ENCODE measurements at regions not wholly inside any gene's neighbourhood (a gene's known extent, or its start where the extent isn't known, plus 50 kb on each side); places are given as distances from the start of the nearest gene placed in this dataset.

DNA sequence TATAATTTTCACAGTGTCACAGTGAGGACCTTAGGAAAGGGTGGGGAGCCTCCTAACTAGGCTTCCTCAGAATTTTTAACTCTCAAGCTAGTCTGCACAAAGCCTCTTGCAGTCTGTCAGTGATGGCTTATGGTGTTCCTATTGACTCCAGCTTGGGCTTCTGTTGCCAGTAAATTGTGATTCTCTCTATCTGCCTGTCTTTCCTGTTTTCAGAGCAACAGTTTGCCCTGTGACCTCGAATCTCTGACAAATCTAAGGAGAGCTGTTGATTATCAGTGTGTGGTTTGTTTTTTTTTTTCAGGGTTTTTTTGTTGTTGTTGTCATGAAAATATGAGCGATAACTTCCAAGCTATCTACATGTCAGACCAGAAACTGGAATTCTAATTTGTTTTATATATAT lies 423.2 kb upstream of the B3GALT2 start:
- TF ChIP-seq, protein P1, sequence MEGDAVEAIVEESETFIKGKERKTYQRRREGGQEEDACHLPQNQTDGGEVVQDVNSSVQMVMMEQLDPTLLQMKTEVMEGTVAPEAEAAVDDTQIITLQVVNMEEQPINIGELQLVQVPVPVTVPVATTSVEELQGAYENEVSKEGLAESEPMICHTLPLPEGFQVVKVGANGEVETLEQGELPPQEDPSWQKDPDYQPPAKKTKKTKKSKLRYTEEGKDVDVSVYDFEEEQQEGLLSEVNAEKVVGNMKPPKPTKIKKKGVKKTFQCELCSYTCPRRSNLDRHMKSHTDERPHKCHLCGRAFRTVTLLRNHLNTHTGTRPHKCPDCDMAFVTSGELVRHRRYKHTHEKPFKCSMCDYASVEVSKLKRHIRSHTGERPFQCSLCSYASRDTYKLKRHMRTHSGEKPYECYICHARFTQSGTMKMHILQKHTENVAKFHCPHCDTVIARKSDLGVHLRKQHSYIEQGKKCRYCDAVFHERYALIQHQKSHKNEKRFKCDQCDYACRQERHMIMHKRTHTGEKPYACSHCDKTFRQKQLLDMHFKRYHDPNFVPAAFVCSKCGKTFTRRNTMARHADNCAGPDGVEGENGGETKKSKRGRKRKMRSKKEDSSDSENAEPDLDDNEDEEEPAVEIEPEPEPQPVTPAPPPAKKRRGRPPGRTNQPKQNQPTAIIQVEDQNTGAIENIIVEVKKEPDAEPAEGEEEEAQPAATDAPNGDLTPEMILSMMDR (IDR thresholded peaks at IDR 0.05; ENCODE audit: low read depth, low read length) = no peak
- no peak for DNase-seq (ENCODE audit: extremely low read depth, low read depth)

DNA sequence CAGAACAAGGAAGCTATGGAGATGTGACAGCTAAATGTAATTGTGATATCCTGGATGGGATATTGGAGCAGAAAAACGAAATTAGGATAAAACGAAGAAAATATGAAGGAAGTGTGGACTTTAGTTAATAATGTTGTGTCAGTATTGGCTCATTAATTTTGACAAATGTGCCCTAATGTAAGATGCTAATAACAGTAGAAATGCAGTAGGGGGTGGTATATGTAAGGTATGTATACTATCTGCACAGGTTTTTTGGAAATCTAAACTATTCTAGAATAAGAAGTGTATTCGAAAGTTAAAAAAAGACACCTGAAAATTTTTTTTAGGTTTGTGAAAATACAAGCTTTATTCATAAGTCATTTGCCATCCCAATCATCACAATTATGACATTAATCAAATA lies 421.4 kb upstream of the B3GALT2 start:
- TF ChIP-seq, protein P1 (IDR thresholded peaks at IDR 0.05; ENCODE audit: low read depth, low read length) = no peak
- no peak for DNase-seq (ENCODE audit: extremely low read depth, low read depth)

DNA sequence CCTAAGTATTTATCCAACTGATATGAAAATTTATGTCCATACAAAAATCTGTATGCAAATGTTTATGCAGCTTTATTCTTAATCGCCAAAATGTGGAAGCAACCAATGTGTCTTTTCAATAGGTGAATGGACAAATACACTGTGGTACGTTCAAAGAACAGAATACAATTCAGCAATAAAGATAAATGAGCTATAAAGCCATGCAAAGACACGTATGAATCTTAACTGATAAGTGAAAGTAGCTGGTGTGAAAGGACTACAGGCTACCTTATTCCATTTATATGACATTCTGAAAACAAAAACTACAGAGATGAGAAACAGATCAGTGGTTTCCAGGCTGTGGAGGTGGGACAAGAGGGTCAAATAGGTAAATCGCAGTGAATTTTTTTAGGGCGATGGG lies 419.6 kb upstream of the B3GALT2 start:
- TF ChIP-seq, protein P1 (IDR thresholded peaks at IDR 0.05; ENCODE audit: low read depth, low read length) = no peak
- DNase-seq (ENCODE audit: extremely low read depth, low read depth) = no peak

DNA sequence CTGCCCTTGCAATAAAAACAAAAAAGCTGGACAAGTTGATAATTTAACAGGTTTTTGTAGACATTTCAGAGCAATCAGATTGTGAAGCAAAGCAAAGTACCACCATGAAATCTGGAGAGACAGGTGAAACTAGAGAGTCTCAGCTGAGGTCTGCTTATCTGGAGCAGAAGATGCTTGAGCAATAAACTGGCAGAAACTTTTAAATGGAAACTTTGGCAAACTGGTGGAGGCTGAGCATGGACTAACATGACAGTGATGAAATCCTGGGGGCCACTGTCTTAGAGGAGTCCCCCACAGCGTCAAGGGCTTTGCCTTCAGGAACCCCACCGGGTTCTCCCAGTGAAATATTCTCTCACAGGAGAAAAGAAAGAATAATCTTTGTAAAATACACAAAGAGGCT lies 416.3 kb upstream of the B3GALT2 start:
- DNase-seq (ENCODE audit: extremely low read depth, low read depth) = no peak
- TF ChIP-seq, protein P1 (IDR thresholded peaks at IDR 0.05; ENCODE audit: low read depth, low read length) = no peak

DNA sequence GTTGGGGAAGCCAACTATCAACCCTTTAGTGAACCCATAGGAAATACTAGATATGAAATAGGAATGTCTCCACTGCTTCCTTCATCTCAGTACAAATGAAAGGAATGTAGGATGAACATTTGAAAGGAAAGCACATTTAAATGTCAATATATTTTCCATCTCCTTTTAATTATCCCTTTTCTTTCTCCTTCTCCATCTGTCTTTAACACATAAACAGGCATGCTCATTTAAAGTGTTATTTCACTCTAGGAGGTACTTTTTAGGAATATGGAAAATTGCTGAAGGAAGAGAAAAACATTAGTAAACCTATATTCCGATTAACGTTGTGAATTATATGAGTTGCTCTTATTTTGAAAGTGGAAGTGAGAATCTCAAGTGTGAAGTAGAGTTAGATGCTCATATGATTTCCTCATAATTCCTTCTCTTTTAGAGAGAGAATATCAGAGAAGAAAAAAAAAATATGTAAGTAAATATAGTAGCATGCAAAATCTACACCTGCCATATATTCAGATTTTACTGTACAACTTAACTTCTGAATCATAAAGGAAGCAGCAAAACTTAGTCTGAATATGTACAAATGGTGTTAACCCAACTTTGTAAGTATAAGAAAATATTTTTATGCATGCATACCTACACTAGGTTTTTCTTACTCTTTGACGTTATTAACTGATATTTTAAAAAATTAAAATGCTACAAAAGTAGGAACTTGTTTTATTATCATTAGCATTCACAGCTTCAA lies 406.9 kb upstream of the B3GALT2 start:
- TF ChIP-seq, protein P1 (IDR thresholded peaks at IDR 0.05; ENCODE audit: low read depth, low read length) = no peak

DNA sequence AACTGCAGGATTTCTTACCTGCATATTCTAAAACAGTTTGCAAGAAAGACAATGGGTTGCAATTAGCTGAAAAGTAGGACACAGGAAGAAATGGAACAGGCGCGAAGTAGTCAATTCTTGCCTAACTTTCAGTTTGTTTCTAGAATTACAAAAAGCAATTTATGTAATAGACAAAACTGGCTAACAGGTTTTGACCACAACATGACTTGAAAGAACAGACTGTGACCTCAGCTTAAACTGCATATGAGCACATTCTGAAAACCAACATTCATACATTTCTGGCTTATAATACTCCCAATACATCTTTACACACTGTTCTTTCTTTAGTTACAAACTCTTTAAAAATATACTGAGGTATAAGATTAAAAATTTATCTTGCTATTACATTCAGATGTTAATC lies 405.9 kb upstream of the B3GALT2 start:
- TF ChIP-seq, protein P1 (IDR thresholded peaks at IDR 0.05; ENCODE audit: low read depth, low read length) = no peak
- DNase-seq (ENCODE audit: extremely low read depth, low read depth) = no peak

More for the DNA sequence above, 406.9 kb upstream of the B3GALT2 start:
- DNase-seq (ENCODE audit: extremely low read depth, low read depth) = no peak

DNA sequence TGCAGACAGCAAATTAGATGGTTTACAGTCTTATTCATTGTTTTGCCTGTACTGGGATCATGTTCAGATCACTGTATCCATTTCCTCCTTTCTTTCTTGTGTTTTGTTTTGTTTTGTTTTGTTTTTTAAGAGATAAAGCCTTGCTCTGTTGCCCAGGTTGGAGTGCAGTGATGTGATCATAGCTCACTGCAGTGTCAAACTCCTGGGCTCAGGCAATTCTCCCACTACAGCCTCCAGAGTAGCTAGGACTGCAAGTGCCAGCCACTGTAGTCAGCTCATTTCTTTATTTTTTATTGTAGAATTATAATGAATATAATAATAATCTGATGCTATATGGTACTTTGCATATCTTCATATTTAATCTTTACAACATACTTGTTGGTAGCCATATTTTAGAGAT lies 403.7 kb upstream of the B3GALT2 start:
- no peak for DNase-seq (ENCODE audit: extremely low read depth, low read depth)
- TF ChIP-seq, protein P1 (IDR thresholded peaks at IDR 0.05; ENCODE audit: low read depth, low read length) = no peak
